ENCODE measurements at regions not wholly inside any gene's neighbourhood (a gene's known extent, or its start where the extent isn't known, plus 50 kb on each side); places are given as distances from the start of the nearest gene placed in this dataset.

DNA sequence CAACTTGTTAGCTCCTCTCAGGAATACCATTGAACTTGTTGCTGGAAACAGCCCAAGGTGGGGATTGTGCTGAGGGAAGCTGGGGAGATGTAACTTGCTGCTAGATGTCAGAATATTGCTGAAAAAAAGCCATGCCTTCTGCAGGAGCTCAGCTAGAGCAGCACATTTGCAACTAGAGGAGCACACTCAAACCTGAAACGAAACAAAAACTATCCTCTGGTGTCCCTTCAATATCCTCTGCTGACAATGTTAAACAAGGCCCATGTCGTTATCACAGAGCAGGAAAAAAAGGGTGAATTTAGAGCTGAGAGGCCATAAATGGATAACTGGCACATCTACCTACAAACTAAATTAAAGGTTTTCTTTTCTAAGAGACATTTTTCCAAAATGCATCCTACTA lies 53.7 kb upstream of the MACC1 start:
- TF ChIP-seq, protein P1, sequence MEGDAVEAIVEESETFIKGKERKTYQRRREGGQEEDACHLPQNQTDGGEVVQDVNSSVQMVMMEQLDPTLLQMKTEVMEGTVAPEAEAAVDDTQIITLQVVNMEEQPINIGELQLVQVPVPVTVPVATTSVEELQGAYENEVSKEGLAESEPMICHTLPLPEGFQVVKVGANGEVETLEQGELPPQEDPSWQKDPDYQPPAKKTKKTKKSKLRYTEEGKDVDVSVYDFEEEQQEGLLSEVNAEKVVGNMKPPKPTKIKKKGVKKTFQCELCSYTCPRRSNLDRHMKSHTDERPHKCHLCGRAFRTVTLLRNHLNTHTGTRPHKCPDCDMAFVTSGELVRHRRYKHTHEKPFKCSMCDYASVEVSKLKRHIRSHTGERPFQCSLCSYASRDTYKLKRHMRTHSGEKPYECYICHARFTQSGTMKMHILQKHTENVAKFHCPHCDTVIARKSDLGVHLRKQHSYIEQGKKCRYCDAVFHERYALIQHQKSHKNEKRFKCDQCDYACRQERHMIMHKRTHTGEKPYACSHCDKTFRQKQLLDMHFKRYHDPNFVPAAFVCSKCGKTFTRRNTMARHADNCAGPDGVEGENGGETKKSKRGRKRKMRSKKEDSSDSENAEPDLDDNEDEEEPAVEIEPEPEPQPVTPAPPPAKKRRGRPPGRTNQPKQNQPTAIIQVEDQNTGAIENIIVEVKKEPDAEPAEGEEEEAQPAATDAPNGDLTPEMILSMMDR (IDR thresholded peaks at IDR 0.05), result no peak
- no peak for TF ChIP-seq POLR2A (IDR thresholded peaks at IDR 0.05)

Measured in testis (tissue), 2 donors.